ENCODE measurements at regions not wholly inside any gene's neighbourhood (a gene's known extent, or its start where the extent isn't known, plus 50 kb on each side); places are given as distances from the start of the nearest gene placed in this dataset.

DNA sequence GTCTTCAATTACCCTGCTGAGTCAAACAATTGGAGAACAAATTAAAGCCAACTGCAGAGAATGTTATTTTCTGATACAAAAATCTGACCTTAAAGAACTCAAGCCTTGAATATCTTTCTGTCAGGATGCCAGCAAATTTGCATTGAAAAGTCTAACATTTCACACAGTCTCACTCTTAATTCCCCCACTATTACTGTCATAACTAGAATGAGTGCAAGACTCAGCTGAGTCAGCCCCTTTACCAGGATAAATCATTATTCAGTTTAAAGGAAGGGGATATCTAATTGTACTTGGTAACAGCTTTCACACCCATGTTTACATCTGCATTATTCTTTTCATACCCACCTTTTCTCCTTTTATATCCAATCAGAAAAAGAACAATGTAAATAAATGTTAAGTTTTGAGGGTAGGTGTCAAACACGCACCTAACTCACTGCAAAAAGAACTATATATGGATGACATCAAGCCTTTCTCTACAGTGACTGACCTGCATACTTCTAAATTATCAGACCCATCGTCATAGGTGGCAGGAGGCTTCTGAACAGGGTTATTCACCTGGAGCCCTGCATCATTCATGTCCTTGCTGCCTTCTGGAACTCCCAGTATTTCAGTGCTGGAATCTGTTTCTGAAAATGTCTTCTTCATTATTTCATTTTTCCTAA lies 117.4 kb downstream of the TMA16 start:
- POLR2A ChIA-PET = no interaction called here
- no peaks in the 10 kb centered on the region for H3K36me3 ChIP-seq (ENCODE audit: control insufficient read depth in 2 of 2, insufficient read depth in 1 of 2, low read length in 2 of 2)
- CTCF ChIA-PET = no interaction called here
- TF ChIP-seq, protein P1, sequence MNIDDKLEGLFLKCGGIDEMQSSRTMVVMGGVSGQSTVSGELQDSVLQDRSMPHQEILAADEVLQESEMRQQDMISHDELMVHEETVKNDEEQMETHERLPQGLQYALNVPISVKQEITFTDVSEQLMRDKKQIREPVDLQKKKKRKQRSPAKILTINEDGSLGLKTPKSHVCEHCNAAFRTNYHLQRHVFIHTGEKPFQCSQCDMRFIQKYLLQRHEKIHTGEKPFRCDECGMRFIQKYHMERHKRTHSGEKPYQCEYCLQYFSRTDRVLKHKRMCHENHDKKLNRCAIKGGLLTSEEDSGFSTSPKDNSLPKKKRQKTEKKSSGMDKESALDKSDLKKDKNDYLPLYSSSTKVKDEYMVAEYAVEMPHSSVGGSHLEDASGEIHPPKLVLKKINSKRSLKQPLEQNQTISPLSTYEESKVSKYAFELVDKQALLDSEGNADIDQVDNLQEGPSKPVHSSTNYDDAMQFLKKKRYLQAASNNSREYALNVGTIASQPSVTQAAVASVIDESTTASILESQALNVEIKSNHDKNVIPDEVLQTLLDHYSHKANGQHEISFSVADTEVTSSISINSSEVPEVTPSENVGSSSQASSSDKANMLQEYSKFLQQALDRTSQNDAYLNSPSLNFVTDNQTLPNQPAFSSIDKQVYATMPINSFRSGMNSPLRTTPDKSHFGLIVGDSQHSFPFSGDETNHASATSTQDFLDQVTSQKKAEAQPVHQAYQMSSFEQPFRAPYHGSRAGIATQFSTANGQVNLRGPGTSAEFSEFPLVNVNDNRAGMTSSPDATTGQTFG (tag by site-specific recombination; IDR thresholded peaks at IDR 0.05; ENCODE audit: borderline replicate concordance) = no peak
- TF ChIP-seq, protein P2, sequence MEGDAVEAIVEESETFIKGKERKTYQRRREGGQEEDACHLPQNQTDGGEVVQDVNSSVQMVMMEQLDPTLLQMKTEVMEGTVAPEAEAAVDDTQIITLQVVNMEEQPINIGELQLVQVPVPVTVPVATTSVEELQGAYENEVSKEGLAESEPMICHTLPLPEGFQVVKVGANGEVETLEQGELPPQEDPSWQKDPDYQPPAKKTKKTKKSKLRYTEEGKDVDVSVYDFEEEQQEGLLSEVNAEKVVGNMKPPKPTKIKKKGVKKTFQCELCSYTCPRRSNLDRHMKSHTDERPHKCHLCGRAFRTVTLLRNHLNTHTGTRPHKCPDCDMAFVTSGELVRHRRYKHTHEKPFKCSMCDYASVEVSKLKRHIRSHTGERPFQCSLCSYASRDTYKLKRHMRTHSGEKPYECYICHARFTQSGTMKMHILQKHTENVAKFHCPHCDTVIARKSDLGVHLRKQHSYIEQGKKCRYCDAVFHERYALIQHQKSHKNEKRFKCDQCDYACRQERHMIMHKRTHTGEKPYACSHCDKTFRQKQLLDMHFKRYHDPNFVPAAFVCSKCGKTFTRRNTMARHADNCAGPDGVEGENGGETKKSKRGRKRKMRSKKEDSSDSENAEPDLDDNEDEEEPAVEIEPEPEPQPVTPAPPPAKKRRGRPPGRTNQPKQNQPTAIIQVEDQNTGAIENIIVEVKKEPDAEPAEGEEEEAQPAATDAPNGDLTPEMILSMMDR (tag by site-specific recombination; IDR thresholded peaks at IDR 0.05) = no peak
- TF ChIP-seq ZNF292 (tag by site-specific recombination; IDR thresholded peaks at IDR 0.05; ENCODE audit: borderline replicate concordance, low read depth) = no peak
- no peak for TF ChIP-seq ZNF324 (tag by site-specific recombination; IDR thresholded peaks at IDR 0.05)
- TF ChIP-seq, protein P3, sequence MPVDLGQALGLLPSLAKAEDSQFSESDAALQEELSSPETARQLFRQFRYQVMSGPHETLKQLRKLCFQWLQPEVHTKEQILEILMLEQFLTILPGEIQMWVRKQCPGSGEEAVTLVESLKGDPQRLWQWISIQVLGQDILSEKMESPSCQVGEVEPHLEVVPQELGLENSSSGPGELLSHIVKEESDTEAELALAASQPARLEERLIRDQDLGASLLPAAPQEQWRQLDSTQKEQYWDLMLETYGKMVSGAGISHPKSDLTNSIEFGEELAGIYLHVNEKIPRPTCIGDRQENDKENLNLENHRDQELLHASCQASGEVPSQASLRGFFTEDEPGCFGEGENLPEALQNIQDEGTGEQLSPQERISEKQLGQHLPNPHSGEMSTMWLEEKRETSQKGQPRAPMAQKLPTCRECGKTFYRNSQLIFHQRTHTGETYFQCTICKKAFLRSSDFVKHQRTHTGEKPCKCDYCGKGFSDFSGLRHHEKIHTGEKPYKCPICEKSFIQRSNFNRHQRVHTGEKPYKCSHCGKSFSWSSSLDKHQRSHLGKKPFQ (tag by site-specific recombination; IDR thresholded peaks at IDR 0.05) = no peak
- no peak for TF ChIP-seq RBAK (tag by site-specific recombination; IDR thresholded peaks at IDR 0.05)
- no peak for TF ChIP-seq BCL11A (tag by site-specific recombination; IDR thresholded peaks at IDR 0.05; ENCODE audit: low read depth)
- TF ChIP-seq, protein P4, sequence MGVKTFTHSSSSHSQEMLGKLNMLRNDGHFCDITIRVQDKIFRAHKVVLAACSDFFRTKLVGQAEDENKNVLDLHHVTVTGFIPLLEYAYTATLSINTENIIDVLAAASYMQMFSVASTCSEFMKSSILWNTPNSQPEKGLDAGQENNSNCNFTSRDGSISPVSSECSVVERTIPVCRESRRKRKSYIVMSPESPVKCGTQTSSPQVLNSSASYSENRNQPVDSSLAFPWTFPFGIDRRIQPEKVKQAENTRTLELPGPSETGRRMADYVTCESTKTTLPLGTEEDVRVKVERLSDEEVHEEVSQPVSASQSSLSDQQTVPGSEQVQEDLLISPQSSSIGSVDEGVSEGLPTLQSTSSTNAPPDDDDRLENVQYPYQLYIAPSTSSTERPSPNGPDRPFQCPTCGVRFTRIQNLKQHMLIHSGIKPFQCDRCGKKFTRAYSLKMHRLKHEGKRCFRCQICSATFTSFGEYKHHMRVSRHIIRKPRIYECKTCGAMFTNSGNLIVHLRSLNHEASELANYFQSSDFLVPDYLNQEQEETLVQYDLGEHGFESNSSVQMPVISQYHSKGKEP (tag by site-specific recombination; IDR thresholded peaks at IDR 0.05) = no peak
- no peak for TF ChIP-seq ZNF768 (tag by site-specific recombination; IDR thresholded peaks at IDR 0.05)
- no peak for TF ChIP-seq IKZF3 (tag by site-specific recombination; IDR thresholded peaks at IDR 0.05)
- no peak for TF ChIP-seq ZSCAN23 (tag by site-specific recombination; IDR thresholded peaks at IDR 0.05)
- H3K4me1 ChIP-seq (ENCODE audit: control insufficient read depth, insufficient read depth, low read length) = no peaks in the 10 kb centered on the region
- H3K4me3 ChIP-seq (ENCODE audit: low read depth, low read length) = no peak overlapping the region
- H3K27ac ChIP-seq (ENCODE audit: extremely low read depth, low read depth, low read length) = no peak overlapping the region
- H3K9me3 ChIP-seq (ENCODE audit: control insufficient read depth, insufficient read depth, low read depth, low read length) = no peaks in the 10 kb centered on the region

DNA sequence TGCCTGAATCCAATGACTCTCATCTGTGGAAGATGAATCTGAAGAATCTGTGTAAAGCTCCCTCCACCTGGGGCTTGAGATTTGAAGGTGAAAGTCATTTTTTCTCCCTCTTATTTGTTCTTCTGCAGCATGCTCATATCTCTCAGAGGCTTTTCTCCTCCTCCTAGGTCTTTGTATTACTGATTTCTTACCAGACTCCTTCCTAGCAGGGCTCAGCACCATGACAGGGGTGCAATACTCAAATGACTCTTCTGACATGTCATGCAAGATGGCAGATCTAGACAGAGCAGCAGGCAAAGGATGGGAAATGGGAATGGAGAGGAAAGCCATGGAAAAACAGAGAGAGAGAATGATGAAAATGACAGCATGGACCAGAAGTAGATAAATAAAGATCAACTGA lies 118.3 kb downstream of the TMA16 start:
- ChIA-PET CTCF (no interaction called here), POLR2A (interaction anchor here (0.6 kb wide), 1 partner anchor 62 kb away, joined by 5 read pairs; no protein-coding TSS in a partner anchor)
- Histone ChIP-seq H3K9me3 (ENCODE audit: control insufficient read depth, insufficient read depth, low read depth, low read length) (no peaks in the 10 kb centered on the region), H3K27ac (ENCODE audit: extremely low read depth, low read depth, low read length) (no peak overlapping the region), H3K4me3 (ENCODE audit: low read depth, low read length) (no peak overlapping the region), H3K36me3 (ENCODE audit: control insufficient read depth in 2 of 2, insufficient read depth in 1 of 2, low read length in 2 of 2) (no peaks in the 10 kb centered on the region), H3K4me1 (ENCODE audit: control insufficient read depth, insufficient read depth, low read length) (no peaks in the 10 kb centered on the region)
- no peak for TF ChIP-seq ZBTB48 (tag by site-specific recombination; IDR thresholded peaks at IDR 0.05)

DNA sequence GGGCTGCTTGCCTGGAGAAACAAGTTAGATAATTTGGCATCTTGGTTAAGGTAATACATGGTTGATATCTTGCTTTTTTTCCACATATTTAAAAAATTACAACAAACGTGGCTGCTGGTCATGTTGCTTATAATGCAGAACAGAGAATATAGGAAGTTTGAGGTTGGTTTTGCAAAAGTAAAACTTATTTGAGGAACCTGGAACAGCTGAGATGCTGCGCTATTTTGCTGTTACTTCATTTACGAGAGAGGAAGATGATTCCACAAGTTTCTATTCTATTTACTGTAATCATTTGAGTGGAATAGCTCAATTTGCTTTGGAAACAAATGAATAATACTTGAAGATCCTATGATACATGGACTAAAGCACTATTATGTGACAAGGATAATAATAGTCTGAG lies 118.9 kb downstream of the TMA16 start:
- no peak for TF ChIP-seq ZNF473 (tag by site-specific recombination; IDR thresholded peaks at IDR 0.05)
- Histone ChIP-seq H3K36me3 (ENCODE audit: control insufficient read depth in 2 of 2, insufficient read depth in 1 of 2, low read length in 2 of 2) (no peaks in the 10 kb centered on the region), H3K4me1 (ENCODE audit: control insufficient read depth, insufficient read depth, low read length) (no peaks in the 10 kb centered on the region), H3K9me3 (ENCODE audit: control insufficient read depth, insufficient read depth, low read depth, low read length) (no peaks in the 10 kb centered on the region), H3K4me3 (ENCODE audit: low read depth, low read length) (no peak overlapping the region), H3K27ac (ENCODE audit: extremely low read depth, low read depth, low read length) (no peak overlapping the region)
- ChIA-PET POLR2A (no interaction called here), CTCF (no interaction called here)
